GM12865 (cell line): ENCODE measurements at regions not wholly inside any gene's neighbourhood (a gene's known extent, or its start where the extent isn't known, plus 50 kb on each side); places are given as distances from the start of the nearest gene placed in this dataset.

Experiments used
- DNase-seq: peaks from one replicate; pipeline ENCODE4 v3.0.0; 2010; ENCODE audit warnings: low read depth
- H3K4me3 ChIP-seq: 2 replicates; pipeline ENCODE4 v1.5.1; 2011; ENCODE audit warnings: mild to moderate bottlenecking, low read depth, low read length, control low read depth
- TF ChIP-seq, protein P1 (sequence below): IDR thresholded peaks from 2 replicates; pipeline ENCODE4 v1.5.1; 2011; ENCODE audit warnings: low read length, control low read depth, low read depth, inconsistent platforms; ENCODE audit not compliant: insufficient read depth; ENCODE audit errors: missing control alignments

DNA sequence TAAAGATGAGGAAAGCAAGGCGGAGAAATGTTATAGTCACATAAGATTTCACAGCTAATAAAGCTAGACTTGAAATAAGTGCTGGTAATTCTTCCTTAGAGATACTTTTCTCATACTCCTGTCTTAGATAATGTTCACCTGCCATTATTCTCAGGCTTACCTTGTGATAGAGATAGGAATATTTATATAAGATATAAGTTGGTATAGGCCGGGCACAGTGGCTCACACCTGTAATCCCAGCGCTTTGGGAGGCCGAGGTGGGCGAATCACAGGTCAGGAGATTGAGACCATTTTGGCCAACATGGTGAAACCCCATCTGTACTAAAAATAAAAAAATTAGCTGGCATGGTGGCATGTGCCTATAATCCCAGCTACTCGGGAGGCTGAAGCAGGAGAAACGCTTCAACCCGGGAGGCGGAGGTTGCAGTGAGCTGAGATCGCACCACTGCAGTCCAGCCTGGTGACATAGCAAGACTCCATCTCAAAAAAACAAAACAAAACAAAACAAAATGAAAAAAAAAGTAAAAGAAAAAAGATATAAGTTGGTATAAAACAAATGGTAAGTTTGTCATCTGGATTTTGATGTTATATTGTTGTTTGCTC, 1918.4 kb downstream of the MAT2B start:
- TF ChIP-seq, protein P1, sequence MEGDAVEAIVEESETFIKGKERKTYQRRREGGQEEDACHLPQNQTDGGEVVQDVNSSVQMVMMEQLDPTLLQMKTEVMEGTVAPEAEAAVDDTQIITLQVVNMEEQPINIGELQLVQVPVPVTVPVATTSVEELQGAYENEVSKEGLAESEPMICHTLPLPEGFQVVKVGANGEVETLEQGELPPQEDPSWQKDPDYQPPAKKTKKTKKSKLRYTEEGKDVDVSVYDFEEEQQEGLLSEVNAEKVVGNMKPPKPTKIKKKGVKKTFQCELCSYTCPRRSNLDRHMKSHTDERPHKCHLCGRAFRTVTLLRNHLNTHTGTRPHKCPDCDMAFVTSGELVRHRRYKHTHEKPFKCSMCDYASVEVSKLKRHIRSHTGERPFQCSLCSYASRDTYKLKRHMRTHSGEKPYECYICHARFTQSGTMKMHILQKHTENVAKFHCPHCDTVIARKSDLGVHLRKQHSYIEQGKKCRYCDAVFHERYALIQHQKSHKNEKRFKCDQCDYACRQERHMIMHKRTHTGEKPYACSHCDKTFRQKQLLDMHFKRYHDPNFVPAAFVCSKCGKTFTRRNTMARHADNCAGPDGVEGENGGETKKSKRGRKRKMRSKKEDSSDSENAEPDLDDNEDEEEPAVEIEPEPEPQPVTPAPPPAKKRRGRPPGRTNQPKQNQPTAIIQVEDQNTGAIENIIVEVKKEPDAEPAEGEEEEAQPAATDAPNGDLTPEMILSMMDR, result no peak
- no peak overlapping the region for H3K4me3 ChIP-seq
- no peak for DNase-seq

DNA sequence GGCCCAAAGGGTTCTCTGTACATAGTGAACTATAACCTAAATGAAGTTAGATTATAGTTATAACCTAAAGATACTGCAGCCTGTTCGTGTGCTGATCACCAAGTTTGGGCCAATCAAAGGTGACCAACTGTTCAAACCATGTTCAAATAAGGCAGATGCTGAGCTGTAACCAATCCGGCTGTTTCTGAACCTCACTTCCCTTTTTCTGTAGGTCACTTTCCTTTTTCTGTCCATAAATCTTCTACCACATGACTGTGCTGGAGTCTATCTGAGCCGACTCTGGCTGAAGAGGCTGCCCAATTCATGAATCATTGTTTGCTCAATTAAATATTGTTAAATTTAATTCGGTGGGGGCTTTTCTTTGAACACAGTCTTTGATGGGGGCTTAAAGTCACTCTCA, 1920.2 kb downstream of the MAT2B start:
- TF ChIP-seq, protein P1, result no peak
- H3K4me3 ChIP-seq, result no peak overlapping the region
- DNase-seq, result no peak

DNA sequence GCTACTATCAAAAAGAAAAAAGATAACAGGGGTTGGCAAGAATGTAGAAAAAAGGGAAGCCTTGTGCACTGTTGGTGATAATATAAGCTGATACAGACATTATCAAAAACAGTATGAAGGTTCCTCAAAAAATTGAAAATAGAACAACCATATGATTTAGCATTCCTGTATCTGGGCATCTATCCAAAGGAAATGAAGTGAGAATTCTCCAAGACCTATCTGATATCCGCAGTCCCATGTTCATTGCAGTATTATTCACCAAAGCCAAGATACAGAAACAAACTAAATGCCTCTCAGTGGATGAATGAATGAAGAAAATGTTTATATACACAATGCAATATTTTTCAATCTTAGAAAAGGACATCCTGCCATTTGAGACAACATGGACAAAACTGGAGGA, 1943.3 kb downstream of the MAT2B start:
- TF ChIP-seq, protein P1, result no peak
- no peak overlapping the region for H3K4me3 ChIP-seq
- DNase-seq, result no peak

DNA sequence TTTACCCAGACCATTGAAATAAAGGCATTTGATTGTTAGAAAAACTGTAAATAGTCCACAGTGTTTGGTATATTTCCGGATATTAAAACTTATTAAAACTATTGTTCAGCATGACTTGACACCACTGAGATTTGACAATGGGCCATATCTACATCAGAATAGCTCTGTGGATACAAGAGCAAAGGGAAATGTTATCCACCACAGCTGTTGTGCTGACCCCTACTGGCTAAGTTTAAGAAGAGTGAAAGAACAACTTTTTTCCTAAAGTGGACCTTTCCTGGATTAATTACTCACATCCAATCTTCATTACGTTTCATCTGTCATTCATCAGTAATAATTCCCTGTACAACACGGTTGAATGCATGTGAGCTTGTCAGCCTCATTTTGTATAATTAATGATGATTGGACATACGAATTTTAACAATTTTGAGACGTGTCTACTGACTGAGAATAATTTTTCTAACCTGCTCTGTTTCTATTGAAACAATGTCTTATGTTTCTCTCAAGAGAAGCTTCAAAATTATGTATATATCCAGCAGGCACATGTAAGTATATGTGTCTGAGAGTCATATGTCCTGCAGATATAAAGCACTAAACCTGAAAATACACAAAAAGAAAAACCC, 1952.6 kb downstream of the MAT2B start:
- TF ChIP-seq, protein P1, result peak; percentile 47
- peak; percentile 27 for DNase-seq
- no peak overlapping the region for H3K4me3 ChIP-seq

DNA sequence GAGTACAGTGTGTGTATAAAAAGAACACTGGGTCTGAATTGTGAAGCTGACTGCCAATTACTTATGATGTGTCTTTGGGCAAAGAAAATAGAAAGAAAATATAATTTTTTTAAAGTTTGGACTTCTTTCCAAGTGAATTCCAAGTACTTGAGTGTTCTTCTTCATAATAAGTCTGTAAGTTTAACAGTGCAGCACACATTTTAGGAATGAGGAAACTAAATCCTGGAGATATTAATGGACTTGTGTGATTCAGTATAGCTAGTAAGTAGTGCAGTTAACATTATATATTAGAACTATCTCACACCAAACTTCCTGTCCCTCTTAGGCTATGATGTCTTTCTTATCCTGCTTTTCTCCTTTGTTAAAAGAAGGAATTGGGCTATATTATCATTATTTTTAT, 1953.8 kb downstream of the MAT2B start:
- no peak for DNase-seq
- H3K4me3 ChIP-seq, result no peak overlapping the region

DNA sequence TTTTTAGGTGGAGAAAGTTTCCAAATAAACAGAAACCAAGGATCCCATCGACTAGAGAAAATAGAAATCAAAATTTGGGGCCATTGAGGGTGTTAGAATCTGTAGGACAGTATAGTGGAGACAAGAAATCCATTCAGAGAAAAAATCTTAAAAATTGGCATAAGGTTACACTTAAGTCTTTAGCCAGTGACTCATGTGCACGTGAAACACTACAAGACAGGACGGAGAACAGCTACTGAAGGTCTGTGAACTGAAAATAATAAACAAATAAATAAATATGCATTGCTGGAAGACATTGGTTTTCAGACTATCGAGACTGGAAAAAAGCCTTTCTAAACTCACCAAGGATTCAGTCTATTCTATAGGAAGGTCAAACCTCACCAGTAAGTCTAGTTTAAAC, 1955.5 kb downstream of the MAT2B start:
- DNase-seq, result no peak
- TF ChIP-seq, protein P1, result no peak
- no peak overlapping the region for H3K4me3 ChIP-seq

More for the DNA sequence above, 1953.8 kb downstream of the MAT2B start:
- TF ChIP-seq, protein P1, result no peak

DNA sequence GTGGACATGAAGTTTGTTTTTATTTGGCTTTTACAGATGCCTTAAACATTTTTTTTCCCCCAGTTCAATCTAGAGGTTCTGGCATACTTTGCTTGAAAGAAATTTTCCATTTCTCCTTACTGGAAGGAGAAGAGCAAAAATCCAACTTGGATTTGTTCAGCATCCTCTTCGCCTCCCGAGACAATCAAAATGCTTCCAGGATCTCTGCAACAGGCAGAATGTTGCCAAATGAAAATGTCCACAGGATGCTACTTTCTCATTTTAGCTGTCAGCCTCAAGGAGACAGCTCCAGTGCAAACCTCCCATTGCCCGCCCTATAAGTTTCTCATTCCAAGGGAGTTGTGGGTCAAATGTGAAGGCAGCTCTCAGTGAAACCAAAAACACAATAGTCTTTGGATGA, 1972.1 kb downstream of the MAT2B start:
- TF ChIP-seq, protein P1, result no peak
- no peak overlapping the region for H3K4me3 ChIP-seq
- no peak for DNase-seq
